GM12892 (cell line): ENCODE measurements at regions not wholly inside any gene's neighbourhood (a gene's known extent, or its start where the extent isn't known, plus 50 kb on each side); places are given as distances from the start of the nearest gene placed in this dataset.
"Not testable (repeated sequence)": the region's sequence is repeated elsewhere in the genome, so short reads cannot be mapped to it uniquely, and the experiment has no call there.

Source experiments
- DNase-seq: peaks from one replicate; pipeline ENCODE4 v3.0.0; 2011; ENCODE audit not compliant: insufficient read length
- FAIRE-seq: peaks from 2 replicates; lab custom pipeline; 2011; peaks lifted over from hg19 to GRCh38; lab: Jason Lieb, UNC
- POLR2A ChIP-seq: IDR thresholded peaks from 2 replicates; pipeline ENCODE4 v1.6.1; 2011; ENCODE audit warnings: low read depth, low read length, control low read depth
- POLR2AphosphoS5 ChIP-seq: IDR thresholded peaks from 2 replicates; pipeline ENCODE4 v1.6.1; 2011; ENCODE audit warnings: low read depth, low read length, control low read depth
- TAF1 ChIP-seq: IDR thresholded peaks from 2 replicates; pipeline ENCODE4 v1.6.1; 2011; ENCODE audit warnings: low read depth, mild to moderate bottlenecking, control low read depth, low read length, borderline replicate concordance

GRCh38 chr10:6928586-6928985 is 348.5 kb upstream of the PRKCQ start:
- TF ChIP-seq POLR2A: no peak
- no peak for TF ChIP-seq POLR2AphosphoS5
- TF ChIP-seq TAF1: no peak
- DNase-seq: no peak
- FAIRE-seq: no peak

- TF ChIP-seq POLR2AphosphoS5 (no peak), TAF1 (no peak), POLR2A (no peak)
- no peak for DNase-seq
- FAIRE-seq: no peak
These were observed 346.9 kb upstream of the PRKCQ start for GRCh38 chr10:6926971-6927370.

- FAIRE-seq (no peak), DNase-seq (no peak)
- TF ChIP-seq TAF1: no peak
- TF ChIP-seq POLR2A: no peak
- no peak for TF ChIP-seq POLR2AphosphoS5
These were observed 345.1 kb upstream of the PRKCQ start for GRCh38 chr10:6925146-6925545.

GRCh38 chr10:6924166-6924565 is 344.1 kb upstream of the PRKCQ start:
- no peak for FAIRE-seq
- DNase-seq: no peak

GRCh38 chr10:6921026-6921425 is 340.9 kb upstream of the PRKCQ start:
- not testable (repeated sequence) for DNase-seq, FAIRE-seq

More at GRCh38 chr10:6924166-6924565, 344.1 kb upstream of the PRKCQ start:
- TF ChIP-seq POLR2A (no peak), POLR2AphosphoS5 (no peak), TAF1 (no peak)

GRCh38 chr10:6920072-6921019 is 340.3 kb upstream of the PRKCQ start:
- DNase-seq (peak; percentile 37), FAIRE-seq (peak; percentile 97)
- no peak for TF ChIP-seq POLR2AphosphoS5
- TF ChIP-seq TAF1: no peak
- no peak for TF ChIP-seq POLR2A

- TF ChIP-seq TAF1: no peak
- no peak for TF ChIP-seq POLR2A
- no peak for TF ChIP-seq POLR2AphosphoS5
- no peak for FAIRE-seq
- DNase-seq: no peak
These were observed 339.0 kb upstream of the PRKCQ start for GRCh38 chr10:6919077-6919476.

- TF ChIP-seq POLR2A (no peak), TAF1 (no peak), POLR2AphosphoS5 (no peak)
- DNase-seq (no peak), FAIRE-seq (peak; percentile 44)
These were observed 338.2 kb upstream of the PRKCQ start for GRCh38 chr10:6918305-6918704.

- TF ChIP-seq TAF1 (no peak), POLR2AphosphoS5 (no peak), POLR2A (no peak)
- FAIRE-seq (no peak), DNase-seq (no peak)
These were observed 337.0 kb upstream of the PRKCQ start for GRCh38 chr10:6917125-6917524.

- TF ChIP-seq POLR2A (no peak), POLR2AphosphoS5 (no peak), TAF1 (no peak)
- FAIRE-seq (no peak), DNase-seq (no peak)
These were observed 336.5 kb upstream of the PRKCQ start for GRCh38 chr10:6916601-6917000.

GRCh38 chr10:6915307-6915706 is 335.2 kb upstream of the PRKCQ start:
- no peak for FAIRE-seq
- TF ChIP-seq POLR2A: no peak
- no peak for TF ChIP-seq TAF1
- no peak for TF ChIP-seq POLR2AphosphoS5
- no peak for DNase-seq

GRCh38 chr10:6912929-6913328 is 332.9 kb upstream of the PRKCQ start:
- no peak for TF ChIP-seq TAF1
- no peak for TF ChIP-seq POLR2A
- TF ChIP-seq POLR2AphosphoS5: no peak
- FAIRE-seq: no peak
- DNase-seq: no peak
